ENCODE measurements at regions not wholly inside any gene's neighbourhood (a gene's known extent, or its start where the extent isn't known, plus 50 kb on each side); places are given as distances from the start of the nearest gene placed in this dataset.
"Not testable (repeated sequence)": the region's sequence is repeated elsewhere in the genome, so short reads cannot be mapped to it uniquely, and the experiment has no call there.

GRCh38 chr19:37303591-37304171 is 67.2 kb upstream of the ZNF527 start:
- no peak for DNase-seq
- Histone ChIP-seq H3K27ac (no peak overlapping the region), H3K4me3 (peak overlapping the region; percentile 49)

GRCh38 chr19:37304190-37304883 is 66.6 kb upstream of the ZNF527 start:
- H3K27ac ChIP-seq = no peak overlapping the region
- peak overlapping the region; percentile 49 for H3K4me3 ChIP-seq
- H3K9me3 ChIP-seq (replicated peaks) = no peaks in the 10 kb centered on the region; the same call in 1 of the 2 replicates
- DNase-seq = peak; percentile 37 to 46
- no peaks in the 10 kb centered on the region for H3K36me3 ChIP-seq
- no peaks in the 10 kb centered on the region for H3K4me1 ChIP-seq
- no peaks in the 10 kb centered on the region for H3K27me3 ChIP-seq

More at GRCh38 chr19:37303591-37304171, 67.2 kb upstream of the ZNF527 start:
- Histone ChIP-seq H3K9me3 (replicated peaks) (no peaks in the 10 kb centered on the region), H3K27me3 (no peaks in the 10 kb centered on the region), H3K4me1 (no peaks in the 10 kb centered on the region), H3K36me3 (no peaks in the 10 kb centered on the region)

DNA sequence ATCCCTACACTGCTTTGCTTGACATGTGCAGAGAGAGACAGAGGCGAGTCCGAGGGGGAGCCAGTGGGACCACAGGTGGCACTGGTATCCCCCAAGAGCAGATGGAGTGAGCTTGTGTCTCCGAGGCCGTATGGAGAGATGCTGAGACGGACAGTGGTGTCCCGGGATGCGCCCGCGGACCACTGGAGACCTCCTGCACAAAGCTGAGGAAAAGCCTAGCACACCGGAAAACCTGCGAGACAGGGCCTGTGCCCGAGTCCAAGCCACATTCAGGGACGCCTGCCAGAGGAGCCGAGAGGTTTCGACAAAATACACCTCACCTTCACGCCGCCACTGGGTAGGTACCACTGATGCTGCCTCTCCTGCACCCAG is 66.0 kb upstream of the ZNF527 start:
- peaks cover 3% of the 10 kb centered on the region; the same call in 1 of the 2 replicates for H3K9me3 ChIP-seq (replicated peaks)
- H3K27ac ChIP-seq = no peak overlapping the region
- H3K4me1 ChIP-seq = no peaks in the 10 kb centered on the region
- H3K36me3 ChIP-seq = no peaks in the 10 kb centered on the region
- H3K27me3 ChIP-seq = no peaks in the 10 kb centered on the region
- no peak overlapping the region for H3K4me3 ChIP-seq
- DNase-seq = no peak

DNA sequence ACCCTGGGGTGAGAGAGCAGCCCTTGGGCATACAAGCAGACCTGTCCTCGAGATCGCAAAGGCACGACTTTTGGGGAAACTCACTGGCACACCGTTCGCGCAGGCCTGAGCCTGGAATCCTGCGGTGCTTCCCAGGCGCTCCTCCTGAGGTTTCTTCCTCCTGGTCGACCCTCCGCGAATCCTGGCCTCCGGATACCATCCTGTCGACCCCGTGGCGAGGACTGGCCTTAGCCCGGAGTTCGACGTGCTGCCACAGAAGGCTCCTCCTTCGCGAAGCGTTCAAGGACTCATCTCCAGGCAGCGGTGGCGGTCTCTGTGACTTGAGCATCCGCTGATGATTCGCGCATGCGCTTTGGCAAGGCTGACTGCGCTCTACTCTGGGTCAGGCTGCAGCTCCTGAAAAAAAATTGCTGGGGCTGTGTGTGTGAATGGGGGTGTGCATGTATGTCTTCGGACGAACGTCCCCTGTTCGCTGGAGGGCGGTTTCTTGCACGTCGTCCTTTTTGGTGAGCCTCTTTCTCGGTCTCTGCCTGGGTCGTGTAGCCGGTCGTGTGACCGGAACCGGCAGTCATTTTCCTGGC is 64.4 kb upstream of the ZNF527 start:
- Histone ChIP-seq H3K27me3 (no peaks in the 10 kb centered on the region), H3K4me1 (no peaks in the 10 kb centered on the region), H3K9me3 (replicated peaks) (peaks cover 3% of the 10 kb centered on the region; the same call in 1 of the 2 replicates), H3K36me3 (no peaks in the 10 kb centered on the region), H3K4me3 (no peak overlapping the region), H3K27ac (no peak overlapping the region)
- DNase-seq = no peak

DNA sequence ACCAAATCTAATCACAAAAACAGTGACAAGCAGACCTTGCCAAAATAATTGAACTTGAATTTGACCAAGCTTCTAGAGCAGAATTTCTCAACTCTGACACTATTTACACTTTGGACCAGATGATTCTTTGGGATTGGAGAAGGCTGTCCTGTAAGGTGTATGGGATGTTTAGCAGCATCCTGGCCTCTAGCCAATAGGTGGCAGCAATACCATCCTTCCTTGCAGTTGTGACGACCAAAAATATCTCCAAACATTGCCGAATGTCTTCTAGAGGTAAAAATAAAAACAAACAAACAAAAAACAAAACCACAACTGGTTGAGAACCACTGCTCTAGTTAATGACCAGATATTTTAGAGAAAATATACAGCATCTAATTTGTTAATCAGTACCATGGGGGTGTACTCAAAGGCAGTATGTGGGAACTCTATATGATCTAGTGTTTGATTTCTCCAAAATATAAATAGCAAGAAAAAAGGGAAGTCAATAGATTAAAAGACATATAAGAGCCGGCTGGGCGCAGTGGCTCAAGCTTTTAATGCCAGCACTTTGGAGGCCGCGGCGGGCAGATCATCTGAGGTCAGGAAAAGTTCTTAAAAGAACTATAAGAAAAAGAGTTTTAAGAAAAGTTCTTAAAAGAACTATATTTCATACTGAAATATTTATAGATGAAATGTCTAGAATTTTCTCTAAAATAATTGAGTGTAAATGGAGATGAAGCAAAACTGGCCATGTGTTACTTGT is 60.9 kb upstream of the ZNF527 start:
- peaks cover 3% of the 10 kb centered on the region; the same call in 1 of the 2 replicates for H3K9me3 ChIP-seq (replicated peaks)
- peak in 1 of 2 experiments; percentile 22 for DNase-seq

GRCh38 chr19:37312531-37313334 is 58.2 kb upstream of the ZNF527 start:
- not testable (repeated sequence) for H3K4me1 ChIP-seq; H3K9me3 ChIP-seq (replicated peaks); H3K36me3 ChIP-seq; H3K27ac ChIP-seq; H3K27me3 ChIP-seq
- peak; percentile 46 to 49 for DNase-seq
- H3K4me3 ChIP-seq = peak overlapping the region; percentile 56

More for the DNA sequence above, 60.9 kb upstream of the ZNF527 start:
- no peak overlapping the region for H3K27ac ChIP-seq
- H3K27me3 ChIP-seq = no peaks in the 10 kb centered on the region
- H3K4me1 ChIP-seq = no peaks in the 10 kb centered on the region
- no peaks in the 10 kb centered on the region for H3K36me3 ChIP-seq
- no peak overlapping the region for H3K4me3 ChIP-seq

DNA sequence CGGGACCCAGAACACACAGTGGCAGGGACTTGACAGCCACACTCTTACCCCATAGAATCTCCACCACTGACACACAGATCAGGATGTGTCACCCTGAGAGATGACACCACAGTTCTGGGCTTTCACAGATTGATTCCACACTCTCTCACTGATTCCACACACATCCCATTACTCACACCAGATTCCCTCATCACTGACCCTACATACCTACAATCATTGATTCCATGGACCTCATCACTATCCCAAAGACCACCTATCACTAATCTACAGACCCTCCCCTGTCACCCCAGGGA is 57.6 kb upstream of the ZNF527 start:
- H3K27me3 ChIP-seq = no peaks in the 10 kb centered on the region
- no peaks in the 10 kb centered on the region for H3K4me1 ChIP-seq
- no peak for DNase-seq
- no peak overlapping the region for H3K27ac ChIP-seq
- H3K36me3 ChIP-seq = no peaks in the 10 kb centered on the region
- H3K4me3 ChIP-seq = no peak overlapping the region
- H3K9me3 ChIP-seq (replicated peaks) = peaks cover 3% of the 10 kb centered on the region; the same call in 1 of the 2 replicates

DNA sequence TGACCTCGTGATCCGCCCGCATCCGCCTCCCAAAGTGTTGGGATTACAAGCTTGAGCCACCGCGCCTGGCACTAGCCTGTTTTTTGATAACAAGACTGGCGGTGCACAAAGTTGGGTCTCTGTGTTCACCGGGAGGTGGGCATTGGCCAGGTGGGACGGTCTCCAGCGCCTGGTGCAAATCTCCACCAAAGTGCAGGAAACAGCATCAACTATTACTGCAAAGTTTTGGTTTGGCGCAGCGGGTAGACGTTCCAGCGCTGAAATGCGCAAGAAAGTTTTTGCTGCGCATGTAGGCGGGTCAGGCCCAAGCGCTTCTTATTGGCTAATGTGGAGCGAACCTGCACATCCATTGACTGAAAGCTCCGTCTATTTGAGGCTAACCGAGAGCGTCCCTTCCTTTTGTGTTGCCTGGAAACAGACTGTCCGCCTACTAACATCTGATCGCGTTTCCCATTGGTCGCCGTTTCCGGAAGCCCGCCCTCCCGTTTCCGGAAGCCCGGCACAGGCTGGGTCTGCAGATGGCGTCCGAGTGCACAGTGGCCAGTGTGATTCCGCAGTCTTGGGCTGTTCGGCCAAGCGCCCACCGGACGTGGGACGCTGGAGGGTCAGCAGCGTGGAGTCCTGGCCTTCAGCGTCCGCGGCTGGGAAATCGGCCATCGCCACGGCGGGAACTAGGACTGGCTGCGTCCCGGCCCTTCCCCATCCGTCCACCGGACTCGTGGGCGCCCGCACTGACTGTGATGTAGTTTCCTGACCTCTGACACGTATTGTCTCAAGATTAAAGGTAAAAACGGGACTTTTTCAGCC is 53.3 kb upstream of the ZNF527 start:
- Histone ChIP-seq H3K27me3 (no peaks in the 10 kb centered on the region), H3K9me3 (replicated peaks) (peaks cover 10% of the 10 kb centered on the region), H3K36me3 (peaks cover 19% of the 10 kb centered on the region), H3K27ac (peak overlapping the region; percentile 46), H3K4me1 (no peaks in the 10 kb centered on the region), H3K4me3 (peak overlapping the region; percentile 77)
- peak; percentile 96 to 98 for DNase-seq

DNA sequence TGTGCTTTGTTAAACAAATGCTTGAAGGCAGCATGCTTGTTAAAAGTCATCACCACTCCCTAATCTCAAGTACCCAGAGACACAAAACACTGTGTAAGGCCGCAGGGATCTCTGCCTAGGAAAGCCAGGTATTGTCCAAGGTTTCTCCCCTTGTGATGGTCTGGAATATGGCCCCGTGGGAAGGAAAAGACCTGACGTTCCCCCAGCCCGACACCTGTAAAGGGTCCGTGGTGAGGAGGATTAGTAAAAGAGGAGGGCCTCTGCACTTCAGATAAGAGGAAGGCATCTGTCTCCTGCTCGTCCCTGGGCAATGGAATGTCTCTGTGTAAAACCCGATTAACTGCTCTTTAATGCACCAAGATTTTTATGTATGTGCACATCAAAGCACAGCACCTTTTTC is 49.9 kb upstream of the ZNF527 start:
- H3K36me3 ChIP-seq = peaks cover 39% of the 10 kb centered on the region
- H3K9me3 ChIP-seq (replicated peaks); H3K27me3 ChIP-seq; H3K4me1 ChIP-seq; DNase-seq; H3K4me3 ChIP-seq; H3K27ac ChIP-seq: not testable (repeated sequence)
